ENCODE measurements at regions not wholly inside any gene's neighbourhood (a gene's known extent, or its start where the extent isn't known, plus 50 kb on each side); places are given as distances from the start of the nearest gene placed in this dataset.
"Not testable (repeated sequence)": the region's sequence is repeated elsewhere in the genome, so short reads cannot be mapped to it uniquely, and the experiment has no call there.

- DNase-seq (ENCODE audit: low read depth in 1 of 2, low spot score in 1 of 2): no peak
These were observed 965.5 kb upstream of the IGFBP7 start for GRCh38 chr4:58075724-58076123.

DNA sequence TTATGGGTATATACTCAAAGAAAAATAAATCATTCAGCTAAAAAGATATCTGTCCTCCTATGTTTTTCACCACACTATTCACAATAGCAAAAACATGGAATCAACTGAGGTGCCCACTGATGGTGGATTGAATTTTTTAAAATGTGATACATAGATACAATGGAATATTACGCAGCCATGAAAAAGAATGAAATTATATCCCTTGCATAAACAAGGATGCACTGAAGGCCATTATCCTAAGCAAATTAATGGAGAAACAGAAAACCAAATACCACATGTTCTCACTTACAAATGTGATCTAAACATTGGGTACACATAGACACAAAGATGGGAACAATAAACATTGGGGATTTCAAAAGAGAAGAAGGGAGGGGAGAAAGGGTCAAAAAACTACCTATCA is 964.2 kb upstream of the IGFBP7 start:
- no peak for DNase-seq (ENCODE audit: low read depth in 1 of 2, low spot score in 1 of 2)

- DNase-seq (ENCODE audit: low read depth in 1 of 2, low spot score in 1 of 2): no peak
These were observed 960.5 kb upstream of the IGFBP7 start for GRCh38 chr4:58070726-58071125.

- no peak for DNase-seq (ENCODE audit: low read depth in 1 of 2, low spot score in 1 of 2)
These were observed 954.5 kb upstream of the IGFBP7 start for GRCh38 chr4:58064653-58065052.

- DNase-seq (ENCODE audit: low read depth in 1 of 2, low spot score in 1 of 2): no peak
These were observed 953.4 kb upstream of the IGFBP7 start for GRCh38 chr4:58063404-58064160.

GRCh38 chr4:58061967-58062366 is 951.8 kb upstream of the IGFBP7 start:
- no peak for DNase-seq (ENCODE audit: low read depth in 1 of 2, low spot score in 1 of 2)

GRCh38 chr4:58050439-58050838 is 940.3 kb upstream of the IGFBP7 start:
- no peak for DNase-seq (ENCODE audit: low read depth in 1 of 2, low spot score in 1 of 2)

DNA sequence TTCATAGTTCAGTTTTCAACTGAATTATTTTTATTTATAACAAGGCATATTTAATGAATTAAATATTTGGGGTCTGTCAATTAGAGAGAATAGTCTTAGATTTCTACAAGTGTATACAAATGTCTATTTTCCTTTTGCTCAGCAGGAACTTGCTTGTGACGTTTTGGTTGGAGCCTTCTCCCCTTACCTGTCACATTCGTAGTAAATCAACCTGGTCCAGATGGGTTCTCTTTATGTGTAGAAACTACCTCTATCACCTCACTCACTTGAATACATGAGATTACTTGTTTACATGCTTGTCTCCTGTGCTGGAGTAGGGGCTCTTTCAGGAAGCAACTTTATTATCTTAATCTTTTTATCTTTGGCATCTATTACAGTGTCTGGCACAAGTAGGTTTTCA is 938.3 kb upstream of the IGFBP7 start:
- no peak for DNase-seq (ENCODE audit: low read depth in 1 of 2, low spot score in 1 of 2)

DNA sequence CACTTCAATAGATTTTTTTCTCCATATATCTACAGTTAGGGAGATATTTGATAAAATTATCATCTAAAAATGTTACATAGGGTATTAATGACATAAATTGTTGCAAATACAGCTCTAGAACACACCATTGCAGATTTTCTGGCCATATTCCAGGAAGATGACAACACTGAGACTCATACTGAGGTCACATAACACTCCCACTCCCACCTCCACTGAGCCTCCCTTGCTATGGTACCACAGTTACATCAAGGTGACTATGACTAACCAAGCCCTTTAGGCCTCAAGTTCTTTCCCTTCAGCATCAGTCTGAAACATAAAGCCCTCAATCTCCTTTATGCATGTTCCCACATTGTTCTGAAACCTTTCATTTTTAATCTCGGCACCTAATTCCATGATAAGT is 932.0 kb upstream of the IGFBP7 start:
- no peak for DNase-seq (ENCODE audit: low read depth in 1 of 2, low spot score in 1 of 2)

DNA sequence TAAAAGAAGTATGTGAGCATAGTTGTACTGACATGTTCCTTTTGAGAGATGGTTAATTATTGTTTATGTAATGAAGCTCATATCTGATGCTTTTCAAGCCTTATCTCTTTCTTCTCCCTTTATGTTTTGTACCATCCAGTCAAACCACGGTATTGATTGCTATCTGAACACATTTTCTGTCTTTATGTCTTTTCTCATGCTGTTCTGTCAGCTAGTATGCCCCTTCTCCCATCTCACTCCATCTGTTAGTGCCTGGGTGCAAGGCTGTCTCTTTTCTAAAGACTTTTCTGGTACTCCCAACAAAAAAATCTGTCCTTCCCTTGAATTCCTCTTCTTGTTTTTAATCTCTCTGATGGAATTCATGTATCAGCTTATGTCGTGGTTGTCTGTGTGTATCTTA is 883.8 kb upstream of the IGFBP7 start:
- no peak for DNase-seq (ENCODE audit: low read depth in 1 of 2, low spot score in 1 of 2)

GRCh38 chr4:57989430-57989829 is 879.2 kb upstream of the IGFBP7 start:
- no peak for DNase-seq (ENCODE audit: low read depth in 1 of 2, low spot score in 1 of 2)

DNA sequence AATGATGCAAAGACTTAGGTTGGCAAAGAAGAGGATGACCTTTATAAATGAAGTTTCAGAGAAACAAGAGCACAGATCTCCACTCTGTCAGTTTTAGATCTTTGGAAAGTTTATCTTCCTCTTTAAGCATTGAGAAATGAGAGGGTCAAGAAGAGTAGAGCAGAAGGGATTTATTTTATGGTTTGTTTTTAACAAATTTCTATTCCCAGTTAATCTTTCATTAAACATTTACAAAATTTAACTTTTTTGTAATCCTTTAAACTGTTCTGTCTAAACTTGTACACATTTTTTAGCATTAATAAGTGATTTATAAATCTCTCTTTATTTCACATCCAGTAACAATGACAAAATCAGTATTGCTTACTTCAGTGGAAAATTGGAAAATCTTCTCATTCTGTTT is 875.0 kb upstream of the IGFBP7 start:
- no peak for DNase-seq (ENCODE audit: low read depth in 1 of 2, low spot score in 1 of 2)

DNA sequence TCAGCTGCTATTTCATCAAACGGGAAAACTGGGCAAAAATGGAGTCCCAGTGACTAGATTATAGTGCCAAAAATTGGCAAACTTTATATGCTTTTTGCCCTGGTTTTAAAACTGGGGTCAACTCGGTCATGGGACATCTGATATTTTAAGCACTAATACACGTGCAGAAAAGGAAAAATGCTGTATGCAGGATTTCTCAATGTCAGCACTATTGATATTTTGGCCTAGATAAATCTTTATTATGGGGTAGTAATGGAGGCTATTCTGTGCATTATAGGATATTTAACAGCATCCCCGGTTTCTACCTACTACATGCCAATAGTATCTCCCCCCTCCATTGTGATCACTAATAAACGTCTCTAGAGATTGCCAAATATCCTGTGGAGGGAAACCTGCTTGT is 870.9 kb upstream of the IGFBP7 start:
- DNase-seq (ENCODE audit: low read depth in 1 of 2, low spot score in 1 of 2): no peak

DNA sequence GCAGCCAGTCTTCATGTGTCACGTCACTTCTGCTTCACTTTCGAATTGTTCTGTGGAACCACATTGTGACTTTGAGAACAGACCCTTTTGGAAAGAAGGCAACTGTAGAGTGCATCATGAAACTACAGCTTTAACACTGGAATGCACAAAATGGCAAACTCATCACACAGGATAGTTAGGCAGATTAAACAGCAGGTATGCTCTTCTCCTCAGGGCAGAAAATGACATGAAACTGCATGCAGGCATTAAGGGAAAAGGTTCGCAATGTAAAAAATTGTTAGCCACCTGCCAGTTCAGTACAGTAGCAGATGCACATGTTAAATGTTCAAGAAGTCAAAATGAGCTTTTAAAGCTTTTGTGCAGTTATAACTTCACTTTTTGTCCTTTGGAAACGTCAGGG is 864.6 kb upstream of the IGFBP7 start:
- DNase-seq (ENCODE audit: low read depth in 1 of 2, low spot score in 1 of 2): no peak

DNA sequence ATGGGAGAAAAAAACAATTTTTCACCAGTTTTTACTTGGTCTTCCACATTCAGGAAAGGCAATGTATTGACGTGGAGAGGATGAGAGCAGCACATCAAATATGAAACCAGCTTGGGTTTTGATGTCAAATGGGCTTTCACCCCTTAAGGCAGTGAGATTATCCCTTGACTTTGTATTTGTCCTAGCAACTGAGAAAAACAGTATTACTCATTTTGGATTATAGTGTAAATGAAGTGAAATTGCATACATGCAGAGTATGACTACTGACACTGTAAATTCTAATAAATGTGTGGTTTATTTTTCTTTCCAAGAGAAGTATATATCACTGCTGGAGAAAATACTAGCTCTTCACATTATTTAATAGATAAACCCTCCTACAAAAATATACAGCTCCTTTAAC is 863.6 kb upstream of the IGFBP7 start:
- no peak for DNase-seq (ENCODE audit: low read depth in 1 of 2, low spot score in 1 of 2)

GRCh38 chr4:57971261-57971660 is 861.1 kb upstream of the IGFBP7 start:
- DNase-seq (ENCODE audit: low read depth in 1 of 2, low spot score in 1 of 2): no peak

- no peak for DNase-seq (ENCODE audit: low read depth in 1 of 2, low spot score in 1 of 2)
These were observed 857.0 kb upstream of the IGFBP7 start for GRCh38 chr4:57966987-57967760.

DNA sequence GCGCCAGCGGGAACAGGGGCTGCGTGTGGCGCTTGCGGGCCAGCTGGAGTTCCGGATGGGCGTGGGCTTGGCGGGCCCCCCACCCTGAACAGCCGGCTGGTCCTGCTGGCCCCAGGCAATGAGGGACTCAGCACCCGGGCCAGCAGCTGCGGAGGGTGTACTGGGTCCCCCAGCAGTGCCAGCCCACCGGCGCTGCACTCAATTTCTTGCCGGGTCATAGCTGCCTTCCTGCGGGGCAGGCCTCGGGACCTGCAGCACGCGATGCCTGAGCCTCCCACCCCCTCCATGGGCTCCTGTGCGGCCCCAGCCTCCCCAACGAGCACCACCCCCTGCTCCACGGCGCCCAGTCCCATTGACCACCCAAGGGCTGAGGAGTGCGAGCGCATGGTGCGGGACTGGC is 855.2 kb upstream of the IGFBP7 start:
- DNase-seq (ENCODE audit: low read depth in 1 of 2, low spot score in 1 of 2): not testable (repeated sequence)

DNA sequence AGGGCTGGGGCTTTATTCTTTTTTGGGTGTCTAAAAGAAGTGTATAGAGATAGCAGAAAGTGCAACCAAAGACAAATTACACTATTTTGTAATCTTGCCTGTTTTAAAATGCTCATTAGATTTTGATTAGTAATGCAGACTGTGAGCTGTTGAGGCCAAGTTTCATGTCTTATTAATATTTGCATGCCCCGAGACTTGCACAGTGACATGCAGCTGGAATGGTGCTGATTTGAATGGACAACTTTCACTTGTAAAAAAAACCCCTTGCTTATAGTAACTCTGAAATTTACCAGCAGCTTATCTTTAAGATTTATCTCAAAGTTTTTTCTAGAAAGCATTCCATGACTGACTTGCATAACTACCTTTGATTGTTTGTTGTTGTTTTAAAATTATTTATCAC is 835.1 kb upstream of the IGFBP7 start:
- no peak for DNase-seq (ENCODE audit: low read depth in 1 of 2, low spot score in 1 of 2)

- DNase-seq (ENCODE audit: low read depth in 1 of 2, low spot score in 1 of 2): no peak
These were observed 833.5 kb upstream of the IGFBP7 start for GRCh38 chr4:57943682-57944081.

DNA sequence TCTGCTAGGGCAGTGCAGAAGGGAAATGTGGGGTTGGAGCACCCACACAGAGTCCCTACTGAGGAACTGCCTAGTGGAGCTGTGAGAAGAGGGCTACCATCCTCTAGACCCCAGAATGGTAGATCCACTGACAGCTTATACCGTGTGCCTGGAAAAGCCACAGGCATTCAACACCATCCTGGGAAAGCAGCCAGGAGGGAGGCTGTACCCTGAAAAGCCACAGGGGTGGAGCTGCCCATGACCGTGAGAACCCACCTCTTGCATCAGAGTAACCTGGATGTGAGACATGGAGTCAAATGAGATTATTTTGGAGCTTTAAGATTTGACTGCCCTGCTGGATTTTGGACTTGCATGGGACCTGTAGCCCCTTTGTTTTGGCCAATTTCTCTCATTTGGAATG is 827.1 kb upstream of the IGFBP7 start:
- DNase-seq (ENCODE audit: low read depth in 1 of 2, low spot score in 1 of 2): not testable (repeated sequence)

DNA sequence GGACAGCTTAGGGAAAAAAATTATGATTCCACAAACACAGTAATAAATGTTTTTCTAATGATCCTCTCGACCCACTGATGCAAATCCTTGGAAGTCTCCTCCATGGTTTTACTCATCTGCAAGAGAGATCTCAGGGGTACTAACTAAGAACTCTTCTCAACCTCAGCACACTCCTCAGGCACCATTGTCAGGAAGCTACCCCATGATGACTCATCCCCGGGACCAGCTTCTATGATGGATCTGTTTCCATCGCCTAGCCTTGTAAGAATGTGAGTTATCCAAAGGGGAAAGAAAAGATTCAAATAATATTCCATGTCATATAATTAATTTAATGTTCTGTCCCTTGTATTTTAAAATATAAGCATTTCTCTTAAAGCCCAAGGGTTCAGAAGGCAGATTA is 816.1 kb upstream of the IGFBP7 start:
- DNase-seq (ENCODE audit: low read depth in 1 of 2, low spot score in 1 of 2): no peak

DNA sequence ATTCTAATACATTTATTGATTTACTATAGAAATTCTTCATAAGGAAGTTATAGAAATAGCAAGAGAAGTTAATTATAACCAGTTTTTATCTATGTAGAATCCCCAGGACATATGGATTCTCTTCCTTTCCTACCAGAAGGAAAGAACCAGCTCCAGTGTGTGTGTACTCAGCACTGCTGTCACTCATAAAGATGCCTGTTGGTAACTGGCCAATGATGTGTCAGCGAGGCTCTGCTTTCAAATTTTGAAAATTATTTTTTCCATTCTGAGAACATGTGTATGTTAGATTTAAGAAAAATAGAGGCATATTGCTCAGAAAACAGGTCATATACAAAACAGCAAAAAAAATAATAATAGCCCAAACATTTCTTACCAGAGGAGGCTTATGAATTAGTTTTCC is 814.8 kb upstream of the IGFBP7 start:
- DNase-seq (ENCODE audit: low read depth in 1 of 2, low spot score in 1 of 2): no peak

All from stimulated activated CD4-positive, alpha-beta T cell treated with anti-CD3 and anti-CD28 coated beads, Interleukin-15, amount 100 ng/mL, for 1 hour (primary cell).